Ovary (tissue), 7 donors: ENCODE measurements at regions not wholly inside any gene's neighbourhood (a gene's known extent, or its start where the extent isn't known, plus 50 kb on each side); places are given as distances from the start of the nearest gene placed in this dataset.
"Not testable (repeated sequence)": the region's sequence is repeated elsewhere in the genome, so short reads cannot be mapped to it uniquely, and the experiment has no call there.

Experiments used
- DNase-seq, 5 donors: peaks; one replicate each; pipeline ENCODE4 v3.0.0-alpha.2; 2019 to 2020
- H3K27ac ChIP-seq, 2 donors: fragments of 200-600 bp; one replicate each; pipeline versions ENCODE4 v1.5.1 to v1.8.0; 2019 to 2022
- H3K27me3 ChIP-seq: fragments of 200-600 bp; one replicate; pipeline ENCODE4 v1.8.0; 2022
- H3K36me3 ChIP-seq: fragments of 200-600 bp; sonication (generic); one replicate; pipeline ENCODE4 v1.5.1; 2019
- H3K4me1 ChIP-seq: one replicate; pipeline ENCODE4 v1.8.1; 2013; ENCODE audit warnings: mild to moderate bottlenecking, moderate library complexity; ENCODE audit not compliant: insufficient read depth
- H3K4me3 ChIP-seq: fragments of 200-600 bp; sonication (generic); one replicate; pipeline ENCODE4 v1.5.1; 2017
- H3K9me3 ChIP-seq, 2 donors: fragments of 200-600 bp in 1 of 2; sonication (generic) in 1 of 2; one replicate each; pipeline versions ENCODE4 v1.5.1 to v1.8.1; 2013 to 2019; ENCODE audit warnings: mild to moderate bottlenecking in 1 of 2, moderate library complexity in 1 of 2
- CTCF ChIP-seq, 3 donors: fragments of 450-650 bp in 2 of 3; fragments of 200-600 bp in 1 of 3; IDR thresholded peaks; one replicate each; pipeline versions ENCODE4 v1.5.1 to v1.8.0; 2016 to 2022; ENCODE audit warnings: antibody characterized with exemption in 3 of 3, mild to moderate bottlenecking in 1 of 3
- EP300 ChIP-seq: sonication (generic); formaldehyde crosslinking; IDR thresholded peaks from one replicate; pipeline ENCODE4 v1.6.1; 2017; ENCODE audit warnings: antibody characterized with exemption
- POLR2A ChIP-seq: fragments of 450-650 bp; IDR thresholded peaks from one replicate; pipeline ENCODE4 v1.6.1; 2017; ENCODE audit warnings: antibody characterized with exemption, mild to moderate bottlenecking, moderate library complexity
- WGBS, 3 donors: extraction: QIAGEN DNeasy Blood & Tissue Kit in 1 of 3; methylation state at CpG; one replicate each; pipeline versions ENCODE4 v1.1.5 to v1.1.7; 2013 to 2017; 5-methylcytosine and 5-hydroxymethylcytosine counted together
- intact Hi-C, 4 donors: fragments of 100-400 bp; cut with DNase I; formaldehyde crosslinking; loops; one replicate each; pipeline versions ENCODE4 v1.11.0 to v1.15.1; 2022 to 2023
- donor health status: DM: no; HTN: no; CAD: no; lungs with moderate emphysema.
- donor health status: DM: no; HTN: no; CAD: no.
- donor health status: Bipolar disorder and iron deficiency.
- donor health status: DM: no; HTN: no; CAD: no.
- donor health status: DM: yes; HTN: yes; CAD: no.

DNA sequence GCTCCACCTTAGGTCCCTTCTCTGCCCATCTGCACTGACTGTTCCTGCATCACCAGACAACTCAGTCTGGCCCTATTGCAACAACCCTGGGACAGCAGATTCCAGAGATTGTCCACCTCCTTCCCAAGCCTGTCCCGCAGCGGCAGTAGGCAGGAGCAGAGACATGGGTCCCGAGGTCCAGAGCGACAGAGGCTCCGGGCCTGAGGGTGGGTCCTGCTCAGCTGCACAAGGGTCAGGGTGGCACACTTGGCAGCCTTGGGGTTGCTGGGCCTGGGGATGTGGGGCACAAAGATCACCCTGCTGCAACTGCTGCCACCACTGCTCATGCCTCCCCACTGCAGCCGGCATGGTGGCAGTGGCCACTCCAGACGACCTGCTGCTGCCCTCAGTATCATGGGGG is 674.5 kb downstream of the SH3BGRL start:
- Histone ChIP-seq H3K27ac (no peak overlapping the region), H3K4me3 (no peak overlapping the region), H3K36me3 (no peaks in the 10 kb centered on the region), H3K27me3 (no peaks in the 10 kb centered on the region), H3K9me3 (no peaks in the 10 kb centered on the region), H3K4me1 (no peaks in the 10 kb centered on the region)
- WGBS, 3 donors, result 80 to 87% (median 81%) methylated on average over 7 of the region's 7 CpGs
- DNase-seq, result no peak
- TF ChIP-seq EP300, result no peak
- no peak for TF ChIP-seq POLR2A
- TF ChIP-seq CTCF (IDR thresholded peaks at IDR 0.05), result no peak
- intact Hi-C loops, result no loop called here

- WGBS, 3 donors, result 23 to 39% (median 24%) methylated on average over 1 of the region's 1 CpG
- intact Hi-C loops, result no loop called here
Observed at GRCh38 chrX:81890521-81890920, 688.6 kb downstream of the SH3BGRL start.

GRCh38 chrX:81900522-81900921 is 698.6 kb downstream of the SH3BGRL start:
- no peaks in the 10 kb centered on the region for H3K9me3 ChIP-seq
- no peaks in the 10 kb centered on the region for H3K27me3 ChIP-seq
- no peak for DNase-seq
- no peaks in the 10 kb centered on the region for H3K36me3 ChIP-seq
- H3K4me3 ChIP-seq, result no peak overlapping the region
- intact Hi-C loops, result no loop called here
- TF ChIP-seq POLR2A (no peak), EP300 (no peak), CTCF (IDR thresholded peaks at IDR 0.05) (no peak)
- H3K27ac ChIP-seq, result no peak overlapping the region
- H3K4me1 ChIP-seq, result no peaks in the 10 kb centered on the region

More at GRCh38 chrX:81890521-81890920, 688.6 kb downstream of the SH3BGRL start:
- H3K9me3 ChIP-seq, result no peaks in the 10 kb centered on the region
- no peak for DNase-seq
- TF ChIP-seq CTCF (IDR thresholded peaks at IDR 0.05) (no peak), POLR2A (no peak), EP300 (no peak)
- H3K4me3 ChIP-seq, result no peak overlapping the region
- no peaks in the 10 kb centered on the region for H3K36me3 ChIP-seq
- no peaks in the 10 kb centered on the region for H3K27me3 ChIP-seq
- no peak overlapping the region for H3K27ac ChIP-seq
- H3K4me1 ChIP-seq, result no peaks in the 10 kb centered on the region

DNA sequence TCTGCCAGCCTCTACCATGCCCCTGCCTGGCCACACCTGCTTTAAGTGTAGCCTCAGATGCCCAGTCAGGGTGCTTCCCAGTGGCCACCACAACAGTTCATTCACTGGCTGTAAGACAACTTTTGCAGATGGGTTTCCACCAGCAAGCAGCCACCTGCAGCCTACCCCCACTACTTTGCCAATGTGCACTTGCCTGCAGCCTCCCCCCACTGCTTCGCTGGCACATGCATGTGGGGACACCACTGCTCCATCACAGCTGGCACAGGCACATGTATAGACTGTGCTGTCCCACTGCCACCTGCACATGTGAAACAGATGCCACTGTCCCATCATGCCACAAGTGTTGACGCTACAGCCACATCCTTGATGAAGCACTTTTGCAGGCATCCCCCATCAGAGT is 723.9 kb downstream of the SH3BGRL start:
- no peaks in the 10 kb centered on the region for H3K36me3 ChIP-seq
- H3K27me3 ChIP-seq, result no peaks in the 10 kb centered on the region
- H3K4me3 ChIP-seq, result no peak overlapping the region
- TF ChIP-seq EP300, result no peak
- TF ChIP-seq CTCF (IDR thresholded peaks at IDR 0.05), result no peak
- TF ChIP-seq POLR2A, result no peak
- intact Hi-C loops, result no loop called here
- no peaks in the 10 kb centered on the region for H3K4me1 ChIP-seq
- H3K27ac ChIP-seq, result no peak overlapping the region
- DNase-seq, result no peak
- WGBS, 3 donors, result 69 to 78% (median 74%) methylated on average over 2 of the region's 2 CpGs
- no peaks in the 10 kb centered on the region for H3K9me3 ChIP-seq

GRCh38 chrX:81945911-81946310 is 744.0 kb downstream of the SH3BGRL start:
- intact Hi-C loops, H3K4me3 ChIP-seq, H3K4me1 ChIP-seq, H3K27ac ChIP-seq, H3K9me3 ChIP-seq, DNase-seq, H3K27me3 ChIP-seq, H3K36me3 ChIP-seq: not testable (repeated sequence)
- whole genome bisulfite sequencing, 3 donors, result 71 to 92% (median 84%) methylated on average over 5 of the region's 5 CpGs
